ENCODE measurements at regions not wholly inside any gene's neighbourhood (a gene's known extent, or its start where the extent isn't known, plus 50 kb on each side); places are given as distances from the start of the nearest gene placed in this dataset.
A peak's percentile ranks its signal among the peaks of the same experiment; 100 is the strongest.

DNA sequence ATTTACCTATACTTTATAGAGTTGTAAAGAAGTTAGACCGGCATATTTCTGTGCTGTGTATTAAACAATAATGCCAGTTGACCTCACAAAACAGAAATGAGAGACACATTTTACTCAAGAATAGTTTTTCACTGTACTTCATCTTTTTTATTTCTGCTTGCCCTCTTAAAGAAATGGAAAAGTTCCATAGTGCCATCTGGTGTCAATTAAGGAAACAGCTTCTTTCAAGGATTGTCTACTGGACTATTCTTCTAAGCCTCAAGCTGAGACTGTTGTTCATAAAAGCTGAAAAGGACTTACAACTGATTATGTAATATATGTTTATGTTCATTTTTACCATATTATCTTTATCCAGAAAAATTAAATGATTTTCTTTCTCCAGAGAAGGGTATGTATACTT is 1523.7 kb downstream of the ARAP2 start:
- TF ChIP-seq, protein P1, sequence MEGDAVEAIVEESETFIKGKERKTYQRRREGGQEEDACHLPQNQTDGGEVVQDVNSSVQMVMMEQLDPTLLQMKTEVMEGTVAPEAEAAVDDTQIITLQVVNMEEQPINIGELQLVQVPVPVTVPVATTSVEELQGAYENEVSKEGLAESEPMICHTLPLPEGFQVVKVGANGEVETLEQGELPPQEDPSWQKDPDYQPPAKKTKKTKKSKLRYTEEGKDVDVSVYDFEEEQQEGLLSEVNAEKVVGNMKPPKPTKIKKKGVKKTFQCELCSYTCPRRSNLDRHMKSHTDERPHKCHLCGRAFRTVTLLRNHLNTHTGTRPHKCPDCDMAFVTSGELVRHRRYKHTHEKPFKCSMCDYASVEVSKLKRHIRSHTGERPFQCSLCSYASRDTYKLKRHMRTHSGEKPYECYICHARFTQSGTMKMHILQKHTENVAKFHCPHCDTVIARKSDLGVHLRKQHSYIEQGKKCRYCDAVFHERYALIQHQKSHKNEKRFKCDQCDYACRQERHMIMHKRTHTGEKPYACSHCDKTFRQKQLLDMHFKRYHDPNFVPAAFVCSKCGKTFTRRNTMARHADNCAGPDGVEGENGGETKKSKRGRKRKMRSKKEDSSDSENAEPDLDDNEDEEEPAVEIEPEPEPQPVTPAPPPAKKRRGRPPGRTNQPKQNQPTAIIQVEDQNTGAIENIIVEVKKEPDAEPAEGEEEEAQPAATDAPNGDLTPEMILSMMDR (conservative IDR thresholded peaks at IDR 0.05 in 1 of 2, IDR thresholded peaks at IDR 0.05 in 1 of 2; ENCODE audit: low read depth in 1 of 2, low read length in 2 of 2) = peak in 1 of 2 donors; percentile 65
- TF ChIP-seq EZH2 (IDR thresholded peaks at IDR 0.05; ENCODE audit: low read length, missing control alignments) = no peak

Measured in fibroblast of lung (primary cell).